Neutrophil (primary cell): ENCODE measurements at regions not wholly inside any gene's neighbourhood (a gene's known extent, or its start where the extent isn't known, plus 50 kb on each side); places are given as distances from the start of the nearest gene placed in this dataset.

Experiments
- H3K27ac ChIP-seq: fragments of 200-600 bp; sonication (generic); 2 replicates; pipeline ENCODE4 v1.5.1; 2016; ENCODE audit warnings: mild to moderate bottlenecking, moderate library complexity
- H3K27me3 ChIP-seq: fragments of 200-600 bp; sonication (generic); 2 replicates; pipeline ENCODE4 v1.6.0; 2016; ENCODE audit warnings: mild to moderate bottlenecking
- H3K36me3 ChIP-seq: fragments of 200-600 bp; sonication (generic); 2 replicates; pipeline ENCODE4 v1.5.1; 2017
- H3K4me1 ChIP-seq, 2 experiments: fragments of 200-600 bp in 1 of 2; sonication (generic) in 1 of 2; 1 replicate in 1 of 2; 2 replicates in 1 of 2; pipeline versions ENCODE4 v1.5.1 to v1.6.1; 2013 to 2016; ENCODE audit warnings: low read depth in 1 of 2, low read length in 1 of 2, mild to moderate bottlenecking in 1 of 2, moderate library complexity in 1 of 2; ENCODE audit not compliant: control insufficient read depth in 1 of 2, insufficient read depth in 1 of 2
- H3K4me3 ChIP-seq, 2 experiments: fragments of 200-600 bp in 1 of 2; sonication (generic) in 1 of 2; 1 replicate in 1 of 2; 2 replicates in 1 of 2; pipeline ENCODE4 v1.5.1; 2013 to 2016; ENCODE audit warnings: low read depth in 1 of 2, low read length in 1 of 2, mild to moderate bottlenecking in 1 of 2, moderate library complexity in 1 of 2
- H3K9me3 ChIP-seq: fragments of 200-600 bp; sonication (generic); 2 replicates; pipeline ENCODE4 v1.5.1; 2016
- CTCF ChIP-seq: fragments of 200-600 bp; sonication (generic); IDR thresholded peaks from 2 replicates; pipeline ENCODE4 v1.5.1; 2016; ENCODE audit warnings: antibody characterized with exemption

- no peak overlapping the region for H3K27ac ChIP-seq
- H3K4me3 ChIP-seq, result no peak overlapping the region
- H3K27me3 ChIP-seq, result no peaks in the 10 kb centered on the region
- TF ChIP-seq CTCF, result no peak
- no peaks in the 10 kb centered on the region for H3K4me1 ChIP-seq
- no peaks in the 10 kb centered on the region for H3K9me3 ChIP-seq
- H3K36me3 ChIP-seq, result no peaks in the 10 kb centered on the region
Measured at GRCh38 chr9:75414371-75415160, 326.3 kb downstream of the OSTF1 start.

- Histone ChIP-seq H3K4me1 (no peaks in the 10 kb centered on the region), H3K27me3 (no peaks in the 10 kb centered on the region), H3K36me3 (no peaks in the 10 kb centered on the region), H3K9me3 (no peaks in the 10 kb centered on the region), H3K4me3 (no peak overlapping the region), H3K27ac (no peak overlapping the region)
- TF ChIP-seq CTCF, result no peak
Measured at GRCh38 chr9:75417471-75417870, 329.2 kb downstream of the OSTF1 start.

- Histone ChIP-seq H3K9me3 (no peaks in the 10 kb centered on the region), H3K4me3 (no peak overlapping the region), H3K4me1 (no peaks in the 10 kb centered on the region), H3K27me3 (no peaks in the 10 kb centered on the region), H3K27ac (no peak overlapping the region), H3K36me3 (no peaks in the 10 kb centered on the region)
- TF ChIP-seq CTCF, result no peak
Measured at GRCh38 chr9:75418518-75418917, 330.2 kb downstream of the OSTF1 start.

- Histone ChIP-seq H3K9me3 (no peaks in the 10 kb centered on the region), H3K27ac (no peak overlapping the region), H3K36me3 (no peaks in the 10 kb centered on the region), H3K27me3 (no peaks in the 10 kb centered on the region), H3K4me1 (no peaks in the 10 kb centered on the region), H3K4me3 (no peak overlapping the region)
- TF ChIP-seq CTCF, result no peak
Measured at GRCh38 chr9:75422944-75423522, 334.7 kb downstream of the OSTF1 start.

- TF ChIP-seq CTCF, result no peak
Measured at GRCh38 chr9:75429531-75430475, 341.5 kb downstream of the OSTF1 start.

More at GRCh38 chr9:75429531-75430475, 341.5 kb downstream of the OSTF1 start:
- H3K9me3 ChIP-seq, result no peaks in the 10 kb centered on the region
- no peaks in the 10 kb centered on the region for H3K36me3 ChIP-seq
- H3K4me1 ChIP-seq, result no peaks in the 10 kb centered on the region
- H3K4me3 ChIP-seq, result no peak overlapping the region
- H3K27ac ChIP-seq, result no peak overlapping the region
- H3K27me3 ChIP-seq, result no peaks in the 10 kb centered on the region
